ENCODE measurements at regions not wholly inside any gene's neighbourhood (a gene's known extent, or its start where the extent isn't known, plus 50 kb on each side); places are given as distances from the start of the nearest gene placed in this dataset.
"Not testable (repeated sequence)": the region's sequence is repeated elsewhere in the genome, so short reads cannot be mapped to it uniquely, and the experiment has no call there.

DNA sequence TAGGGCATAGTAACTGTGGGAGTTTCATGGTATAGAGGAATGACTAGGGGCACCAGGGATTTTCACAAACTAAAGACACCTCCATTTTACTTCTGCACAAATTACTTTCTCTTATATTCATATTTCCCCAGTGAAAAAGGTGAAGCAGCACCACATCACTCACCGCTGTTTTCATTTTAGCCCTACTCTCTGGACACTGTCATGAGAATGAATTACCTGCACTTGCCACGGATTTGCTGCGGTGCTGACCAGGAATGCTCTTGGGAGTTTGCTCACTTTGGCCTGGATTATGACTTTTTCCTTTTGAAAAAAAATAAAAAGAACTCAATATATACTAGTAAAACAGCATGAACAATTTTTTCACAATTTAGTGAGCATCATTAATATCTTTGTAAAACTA, 351.3 kb downstream of the NKX6-1 start:
- no peak for DNase-seq (ENCODE audit: extremely low read depth, low read depth, low spot score)

- DNase-seq (ENCODE audit: extremely low read depth, low read depth, low spot score), result no peak
These were observed 352.7 kb downstream of the NKX6-1 start for GRCh38 chr4:84146300-84146959.

GRCh38 chr4:84145176-84145575, 353.9 kb downstream of the NKX6-1 start:
- DNase-seq (ENCODE audit: extremely low read depth, low read depth, low spot score), result no peak

GRCh38 chr4:84126911-84127310, 372.2 kb downstream of the NKX6-1 start:
- DNase-seq (ENCODE audit: extremely low read depth, low read depth, low spot score), result not testable (repeated sequence)

DNA sequence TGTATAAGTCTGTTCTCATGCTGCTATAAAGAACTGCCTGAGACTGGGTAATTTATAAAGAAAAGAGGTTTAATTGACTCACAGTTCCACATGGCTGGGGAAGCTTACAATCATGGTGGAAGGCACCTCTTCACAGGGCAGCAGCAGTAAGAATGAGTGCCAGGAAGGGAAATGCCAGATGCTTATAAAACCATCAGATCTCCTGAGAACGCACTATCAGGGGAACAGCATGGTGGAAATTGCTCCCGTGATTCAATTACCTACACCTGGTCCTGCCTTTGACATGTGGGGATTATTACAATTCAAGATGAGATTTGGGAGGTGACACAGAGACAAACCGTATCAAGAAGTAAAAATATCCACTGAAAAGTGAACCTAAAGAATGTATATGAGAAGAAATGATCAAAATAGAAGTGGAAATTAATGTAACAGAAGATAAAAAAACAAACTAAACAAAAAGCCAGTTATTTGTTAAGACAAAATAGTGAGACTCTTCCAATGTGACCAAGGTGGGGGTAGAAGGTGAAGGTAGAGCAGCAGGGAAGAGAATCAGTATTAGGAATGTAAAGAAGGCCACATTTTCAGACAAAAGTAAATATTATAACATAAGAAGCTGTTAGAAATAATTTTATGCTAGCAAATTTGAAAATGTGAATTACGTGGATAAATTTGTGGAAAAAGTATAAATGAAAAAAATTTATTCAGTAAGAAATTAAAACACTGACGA, 372.9 kb downstream of the NKX6-1 start:
- DNase-seq (ENCODE audit: extremely low read depth, low read depth, low spot score), result no peak

DNA sequence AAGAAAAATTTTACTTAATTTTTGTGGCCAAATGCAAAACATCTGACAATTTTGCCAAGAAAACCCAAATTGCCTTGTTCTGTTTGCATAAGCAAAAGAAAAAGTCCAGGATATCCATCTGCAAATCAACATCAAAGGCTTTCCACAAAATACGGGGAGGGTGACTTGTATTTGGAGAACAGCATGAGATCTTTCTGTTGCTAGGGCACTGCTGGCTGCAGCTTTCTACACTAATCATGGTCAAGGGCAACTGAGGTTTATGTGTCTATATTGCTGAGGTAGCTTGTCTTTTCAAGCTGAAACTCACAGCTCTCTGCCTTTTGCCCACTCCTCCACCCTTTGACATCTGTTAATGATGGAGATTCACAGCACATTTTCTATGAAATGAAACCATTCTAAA, 389.1 kb downstream of the NKX6-1 start:
- DNase-seq (ENCODE audit: extremely low read depth, low read depth, low spot score), result no peak

DNA sequence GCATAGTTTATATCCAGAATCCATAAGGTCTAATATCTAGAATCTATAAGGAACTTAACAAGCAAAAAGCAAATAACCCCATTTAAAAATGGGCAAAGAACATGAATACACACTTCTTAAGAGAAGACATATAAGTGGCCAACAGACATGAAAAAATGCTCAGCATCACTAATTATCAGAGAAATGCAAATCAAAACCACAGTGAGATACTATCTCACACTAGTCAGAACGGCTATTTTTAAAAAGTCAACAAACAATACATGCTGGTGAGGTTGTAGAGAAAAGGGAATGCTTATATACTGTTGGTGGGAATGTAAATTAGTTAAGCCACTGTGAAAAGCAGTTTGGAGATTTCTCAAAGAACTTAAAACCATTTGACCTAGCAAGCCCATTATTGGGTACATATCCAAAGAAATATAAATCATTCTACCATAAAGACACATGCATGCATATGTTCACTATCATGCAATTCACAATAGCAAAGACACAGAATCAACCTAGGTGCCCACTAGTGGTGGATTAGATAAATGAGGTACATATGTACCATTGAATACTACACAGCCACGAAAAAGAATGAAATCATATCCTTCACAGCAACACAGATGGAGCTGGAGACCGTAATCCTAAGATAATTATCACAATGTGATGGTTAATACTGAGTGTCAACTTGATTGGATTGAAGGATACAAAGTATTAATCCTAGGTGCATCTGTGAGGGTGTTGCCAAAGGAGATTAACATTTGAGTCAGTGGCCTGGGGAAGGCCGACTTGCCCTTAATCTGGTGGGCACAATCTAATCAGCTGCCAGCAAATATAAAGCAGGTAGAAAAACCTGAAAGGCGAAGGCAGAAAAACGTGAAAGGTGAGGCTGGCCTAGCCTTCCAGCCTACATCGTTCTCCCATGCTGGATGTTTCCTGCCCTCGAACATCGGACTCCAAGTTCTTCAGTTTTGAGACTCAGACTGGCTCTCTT, 397.2 kb downstream of the NKX6-1 start:
- DNase-seq (ENCODE audit: extremely low read depth, low read depth, low spot score), result not testable (repeated sequence)

- DNase-seq (ENCODE audit: extremely low read depth, low read depth, low spot score), result no peak
These were observed 399.0 kb downstream of the NKX6-1 start for GRCh38 chr4:84100071-84100470.

- DNase-seq (ENCODE audit: extremely low read depth, low read depth, low spot score), result no peak
These were observed 399.5 kb downstream of the NKX6-1 start for GRCh38 chr4:84099599-84099998.

DNA sequence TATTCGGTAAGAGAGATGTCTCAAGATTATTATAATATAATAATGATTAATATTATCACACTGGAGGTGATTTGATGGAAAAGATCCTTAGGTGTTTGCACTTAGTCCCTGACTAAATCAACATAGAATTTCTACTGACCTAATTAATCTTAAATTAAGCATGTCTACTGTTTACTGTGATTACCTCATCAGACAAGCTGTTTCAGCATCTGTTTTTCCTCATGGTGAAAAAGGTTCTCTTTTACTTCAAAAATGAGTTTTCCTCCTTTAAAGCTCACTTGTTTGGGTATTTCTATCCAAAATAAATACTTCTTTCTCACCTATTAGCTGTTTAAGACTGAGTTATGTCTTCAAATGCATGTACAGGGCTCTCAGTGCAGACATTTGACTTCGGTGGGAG, 407.8 kb downstream of the NKX6-1 start:
- no peak for DNase-seq (ENCODE audit: extremely low read depth, low read depth, low spot score)

DNA sequence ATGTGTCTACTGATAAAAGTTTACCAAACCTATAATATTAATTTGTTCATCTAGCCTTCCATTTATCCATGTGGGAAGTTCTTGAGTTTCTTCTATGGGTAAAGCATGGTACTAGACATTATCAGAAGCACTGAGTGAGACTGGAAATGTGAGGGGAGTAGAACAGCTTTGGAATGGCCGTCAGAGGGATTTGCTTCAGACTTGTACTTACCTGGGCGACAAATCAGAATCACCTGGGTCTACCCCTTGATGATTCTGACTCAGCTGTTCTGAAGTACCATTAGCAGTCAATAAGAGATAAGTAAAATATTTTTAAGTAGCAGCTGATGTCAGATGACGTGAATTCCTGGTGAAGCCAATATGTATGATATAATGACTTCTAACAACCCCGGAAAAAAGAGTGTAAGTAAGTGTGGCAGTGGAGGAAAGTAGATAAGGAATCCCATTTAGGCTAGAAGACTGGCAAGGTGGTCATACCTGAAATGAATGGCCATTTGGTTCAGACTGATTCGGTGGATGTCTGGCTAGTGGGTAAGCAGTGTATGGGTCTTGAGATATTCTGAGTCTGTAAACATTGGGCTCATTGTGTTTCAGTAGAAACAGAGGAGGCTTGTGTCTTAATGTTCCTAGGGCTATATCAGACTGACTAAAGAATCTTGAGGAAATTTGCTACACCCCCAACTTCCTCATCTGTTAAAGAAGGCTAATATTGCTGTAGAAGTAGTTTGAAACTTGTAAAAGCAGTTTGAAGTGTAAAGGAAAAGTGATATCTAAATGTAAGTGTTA, 409.2 kb downstream of the NKX6-1 start:
- no peak for DNase-seq (ENCODE audit: extremely low read depth, low read depth, low spot score)

- DNase-seq (ENCODE audit: extremely low read depth, low read depth, low spot score), result no peak
These were observed 413.1 kb downstream of the NKX6-1 start for GRCh38 chr4:84085986-84086385.

DNA sequence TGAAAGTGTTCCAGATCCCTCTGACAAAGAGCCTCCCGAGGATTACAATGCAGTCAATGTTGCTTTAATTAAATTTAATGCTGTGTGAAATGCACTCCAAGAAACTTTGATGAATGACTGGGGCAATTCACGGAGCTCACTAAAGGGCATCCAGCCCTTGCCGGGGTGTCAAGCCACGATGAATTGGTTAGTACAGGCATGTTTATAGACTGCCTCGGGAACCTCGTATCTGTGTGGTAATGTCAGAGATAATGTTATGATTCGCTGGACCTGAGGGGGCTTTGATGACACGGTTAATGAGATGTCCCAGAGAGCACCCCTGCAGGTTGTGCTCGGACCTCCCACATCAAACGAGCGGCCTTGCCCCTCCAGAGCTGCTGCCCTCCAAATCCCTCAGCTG, 428.8 kb downstream of the NKX6-1 start:
- no peak for DNase-seq (ENCODE audit: extremely low read depth, low read depth, low spot score)

DNA sequence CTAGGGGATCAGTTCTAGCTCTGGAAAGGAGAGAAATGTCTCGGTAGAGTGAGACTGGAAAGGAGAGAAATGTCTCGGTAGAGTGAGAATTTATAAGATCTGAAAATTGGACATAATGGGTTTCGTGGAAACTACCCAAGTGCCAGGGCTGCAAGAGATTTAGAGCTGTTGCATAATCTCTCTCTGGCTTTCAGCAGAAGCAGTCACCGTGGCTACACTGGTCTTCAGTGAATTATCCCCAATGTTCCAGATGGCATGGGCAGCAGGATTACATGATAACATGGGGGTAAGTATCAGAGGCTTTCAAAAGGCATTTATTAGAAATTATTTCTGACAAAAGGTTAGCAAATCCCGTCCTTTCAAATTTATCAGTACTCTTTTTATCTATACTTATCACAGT, 435.5 kb downstream of the NKX6-1 start:
- DNase-seq (ENCODE audit: extremely low read depth, low read depth, low spot score), result no peak

DNA sequence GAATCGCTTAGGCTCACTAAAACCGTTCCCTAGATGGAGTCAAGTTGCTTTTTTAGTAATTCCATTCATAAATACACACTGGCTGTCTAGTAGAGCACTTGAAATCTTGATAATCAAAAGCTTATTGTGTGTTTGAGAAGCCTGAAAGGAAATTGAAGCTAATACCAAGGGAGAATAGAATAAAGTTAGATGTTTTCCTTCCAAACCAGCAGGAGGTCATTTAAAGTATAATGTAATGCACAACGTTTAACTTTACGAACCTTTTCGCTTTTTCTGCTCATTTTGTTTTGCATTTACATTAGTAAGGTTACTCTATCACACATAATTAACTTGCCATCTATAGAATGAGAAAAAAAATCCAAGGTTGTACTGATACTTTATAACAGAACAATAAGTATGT, 440.9 kb downstream of the NKX6-1 start:
- no peak for DNase-seq (ENCODE audit: extremely low read depth, low read depth, low spot score)

GRCh38 chr4:84051639-84052038, 447.5 kb downstream of the NKX6-1 start:
- no peak for DNase-seq (ENCODE audit: extremely low read depth, low read depth, low spot score)

DNA sequence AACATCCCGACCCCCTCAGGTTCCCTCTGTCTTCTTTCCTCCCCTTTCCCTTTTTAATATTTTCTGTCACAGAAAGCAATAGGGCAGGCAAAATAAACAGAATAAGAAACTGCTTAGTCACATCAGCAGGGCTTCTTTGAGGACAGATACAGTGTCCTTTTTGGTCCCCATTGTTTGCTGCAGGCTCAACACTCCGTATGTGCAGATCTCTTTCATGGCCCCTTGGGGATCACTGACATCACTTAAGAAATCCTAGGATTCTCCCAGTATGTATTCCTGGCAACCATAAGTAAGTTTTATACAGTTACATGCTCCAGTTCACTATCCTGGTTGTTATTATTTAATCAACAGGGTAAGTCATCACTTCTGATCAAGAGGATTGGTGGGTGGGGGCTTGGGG, 448.0 kb downstream of the NKX6-1 start:
- DNase-seq (ENCODE audit: extremely low read depth, low read depth, low spot score), result no peak

- DNase-seq (ENCODE audit: extremely low read depth, low read depth, low spot score), result no peak
These were observed 449.1 kb downstream of the NKX6-1 start for GRCh38 chr4:84050015-84050414.

GRCh38 chr4:84046551-84046950, 452.5 kb downstream of the NKX6-1 start:
- DNase-seq (ENCODE audit: extremely low read depth, low read depth, low spot score), result no peak

GRCh38 chr4:84041426-84041825, 457.7 kb downstream of the NKX6-1 start:
- DNase-seq (ENCODE audit: extremely low read depth, low read depth, low spot score), result no peak

GRCh38 chr4:84035568-84035967, 463.5 kb downstream of the NKX6-1 start:
- no peak for DNase-seq (ENCODE audit: extremely low read depth, low read depth, low spot score)

Data from glomerular endothelial cell (primary cell).